ENCODE measurements at regions not wholly inside any gene's neighbourhood (a gene's known extent, or its start where the extent isn't known, plus 50 kb on each side); places are given as distances from the start of the nearest gene placed in this dataset.
"Not testable (repeated sequence)": the region's sequence is repeated elsewhere in the genome, so short reads cannot be mapped to it uniquely, and the experiment has no call there.

GRCh38 chr5:131005963-131006684 is 158.9 kb downstream of the HINT1 start:
- no peak for DNase-seq (ENCODE audit: low read depth)

DNA sequence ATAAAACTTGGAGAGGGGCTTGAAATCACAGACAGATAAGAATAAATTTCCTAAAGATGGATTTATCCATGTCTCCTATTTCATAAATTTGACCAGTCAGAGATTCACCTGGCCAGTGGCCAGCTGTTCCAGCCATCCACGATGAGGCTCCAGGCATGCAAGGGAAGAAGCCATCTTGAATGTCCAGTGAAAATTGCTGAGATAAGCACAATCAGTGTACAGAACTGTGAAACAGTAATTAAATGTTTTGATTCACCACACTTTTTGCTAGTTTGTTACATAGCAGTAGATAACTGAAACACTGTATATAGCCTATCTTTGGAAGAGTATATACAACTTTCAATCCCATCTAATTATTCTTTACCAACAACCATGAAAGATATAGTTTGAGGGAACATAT is 163.5 kb downstream of the HINT1 start:
- no peak for DNase-seq (ENCODE audit: low read depth)

DNA sequence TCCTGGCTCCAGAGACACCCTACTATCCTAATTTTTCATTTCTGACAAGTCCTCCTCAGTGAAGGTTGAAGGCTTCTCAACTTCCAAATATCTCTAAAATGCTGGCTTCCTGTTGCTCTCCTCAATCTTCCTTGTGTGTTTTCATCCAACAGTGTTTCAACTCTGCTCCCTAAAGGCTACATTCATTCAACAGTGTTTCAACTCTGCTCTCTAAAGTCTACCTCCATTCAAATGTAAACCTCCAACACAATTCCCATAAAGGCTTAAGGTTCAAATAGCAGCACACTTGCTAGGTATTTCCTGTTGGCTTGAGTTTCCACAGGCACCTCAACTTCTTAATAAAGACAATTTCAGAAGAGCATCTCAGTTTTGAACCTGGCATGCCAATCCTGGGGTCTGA is 164.8 kb downstream of the HINT1 start:
- no peak for DNase-seq (ENCODE audit: low read depth)

DNA sequence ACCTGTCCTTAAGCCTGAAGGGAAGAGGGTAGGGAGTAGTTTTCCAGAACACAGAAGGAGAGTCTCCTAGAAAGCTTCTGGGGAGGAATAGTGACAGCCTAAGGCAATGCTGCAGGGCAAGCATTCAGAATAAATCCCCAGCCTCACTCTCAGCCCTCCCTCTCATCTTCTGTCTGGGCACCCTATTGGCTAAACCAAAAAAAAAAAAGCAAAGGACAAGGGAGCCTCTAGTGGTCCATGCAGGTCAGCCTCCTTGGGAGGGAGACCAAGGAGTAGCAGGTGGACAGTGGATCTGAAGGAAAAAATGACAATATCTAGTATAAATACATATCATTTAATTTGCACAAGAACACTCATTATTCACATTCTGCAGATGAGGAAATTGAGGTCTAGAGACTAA is 168.3 kb downstream of the HINT1 start:
- DNase-seq (ENCODE audit: low read depth), result not testable (repeated sequence)

- DNase-seq (ENCODE audit: low read depth), result no peak
Measured at GRCh38 chr5:130995851-130996250, 169.2 kb downstream of the HINT1 start.

- DNase-seq (ENCODE audit: low read depth), result no peak
Measured at GRCh38 chr5:130995254-130995515, 169.9 kb downstream of the HINT1 start.

GRCh38 chr5:130994496-130995253 is 170.4 kb downstream of the HINT1 start:
- DNase-seq (ENCODE audit: low read depth), result no peak

DNA sequence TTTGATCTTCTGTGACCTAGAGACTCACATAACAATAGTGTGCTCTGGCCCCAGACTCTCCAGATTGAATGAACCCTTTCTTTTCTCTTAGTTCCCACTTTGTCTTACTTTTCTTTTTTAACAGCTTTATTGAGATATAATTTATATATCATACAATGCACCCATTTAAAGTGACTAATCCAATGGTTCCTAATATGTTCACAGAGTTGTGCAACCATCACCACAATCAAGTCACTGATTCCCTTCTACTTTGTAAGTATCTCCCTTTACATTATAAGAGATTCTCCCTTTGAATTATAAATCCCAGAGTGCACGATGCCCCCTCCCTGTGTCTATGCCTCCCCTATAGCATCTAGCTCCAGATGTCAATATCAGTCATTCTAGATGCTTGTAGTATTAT is 172.4 kb downstream of the HINT1 start:
- no peak for DNase-seq (ENCODE audit: low read depth)

GRCh38 chr5:130992095-130992494 is 173.0 kb downstream of the HINT1 start:
- no peak for DNase-seq (ENCODE audit: low read depth)

DNA sequence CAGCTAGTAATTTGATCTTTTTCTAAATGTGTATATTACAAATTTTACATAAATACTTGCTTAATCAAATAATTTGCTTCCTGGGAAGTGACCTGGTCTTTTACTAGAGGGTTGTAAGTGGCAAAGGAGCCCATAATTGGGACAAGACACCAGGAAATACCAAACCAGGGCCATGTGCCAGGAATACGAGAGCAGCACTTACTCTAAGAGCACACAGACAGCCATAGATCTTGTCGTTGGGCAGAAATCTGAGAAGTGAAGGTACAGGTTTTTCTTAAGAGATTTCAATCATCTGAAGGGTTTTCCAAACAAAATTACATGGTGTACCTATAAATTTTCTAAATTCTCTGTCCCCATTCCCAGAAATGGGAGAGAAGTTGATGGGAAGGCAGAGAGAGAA is 179.3 kb downstream of the HINT1 start:
- DNase-seq (ENCODE audit: low read depth), result no peak

GRCh38 chr5:130981663-130982062 is 183.4 kb downstream of the HINT1 start:
- DNase-seq (ENCODE audit: low read depth), result no peak

- no peak for DNase-seq (ENCODE audit: low read depth)
Measured at GRCh38 chr5:130978475-130978874, 186.6 kb downstream of the HINT1 start.

GRCh38 chr5:130976493-130976892 is 188.6 kb downstream of the HINT1 start:
- DNase-seq (ENCODE audit: low read depth), result no peak

DNA sequence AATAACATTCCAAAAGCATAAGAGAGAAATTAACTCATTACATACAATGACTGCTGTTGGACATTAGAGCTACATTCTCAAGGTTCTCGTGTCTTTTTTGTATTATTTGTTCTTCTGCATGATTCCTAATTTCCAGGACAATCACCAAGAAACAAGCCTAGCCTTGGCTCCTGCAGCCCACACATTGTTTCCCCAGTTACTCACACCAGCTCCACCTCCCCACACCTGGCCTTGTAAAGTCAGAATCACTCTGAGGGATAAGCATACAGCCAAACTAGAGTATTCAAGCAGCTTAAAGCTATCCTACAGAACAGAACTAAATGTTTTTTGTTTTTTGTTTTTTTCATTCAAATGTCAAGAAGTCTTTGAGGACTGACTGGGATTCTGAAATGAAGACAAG is 189.2 kb downstream of the HINT1 start:
- DNase-seq (ENCODE audit: low read depth), result no peak

DNA sequence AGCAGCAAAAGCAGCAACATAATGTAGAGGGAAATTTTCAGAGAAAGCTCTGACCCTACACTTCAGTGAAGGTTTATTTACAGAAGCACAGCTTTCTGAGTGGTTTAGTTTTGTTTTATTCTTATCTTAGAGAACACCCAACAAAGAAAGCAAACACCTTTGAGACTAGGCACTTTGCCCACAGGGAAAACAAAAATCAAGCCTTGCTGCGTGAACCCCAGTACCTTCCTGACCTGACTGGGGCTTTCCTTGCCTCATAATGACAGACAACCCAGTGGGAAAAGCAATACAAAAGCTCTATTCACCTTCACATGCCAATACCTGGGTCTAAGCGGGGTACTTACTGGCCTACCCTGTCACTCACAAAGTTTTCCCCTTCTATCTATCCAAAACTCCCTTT is 189.8 kb downstream of the HINT1 start:
- DNase-seq (ENCODE audit: low read depth), result no peak

DNA sequence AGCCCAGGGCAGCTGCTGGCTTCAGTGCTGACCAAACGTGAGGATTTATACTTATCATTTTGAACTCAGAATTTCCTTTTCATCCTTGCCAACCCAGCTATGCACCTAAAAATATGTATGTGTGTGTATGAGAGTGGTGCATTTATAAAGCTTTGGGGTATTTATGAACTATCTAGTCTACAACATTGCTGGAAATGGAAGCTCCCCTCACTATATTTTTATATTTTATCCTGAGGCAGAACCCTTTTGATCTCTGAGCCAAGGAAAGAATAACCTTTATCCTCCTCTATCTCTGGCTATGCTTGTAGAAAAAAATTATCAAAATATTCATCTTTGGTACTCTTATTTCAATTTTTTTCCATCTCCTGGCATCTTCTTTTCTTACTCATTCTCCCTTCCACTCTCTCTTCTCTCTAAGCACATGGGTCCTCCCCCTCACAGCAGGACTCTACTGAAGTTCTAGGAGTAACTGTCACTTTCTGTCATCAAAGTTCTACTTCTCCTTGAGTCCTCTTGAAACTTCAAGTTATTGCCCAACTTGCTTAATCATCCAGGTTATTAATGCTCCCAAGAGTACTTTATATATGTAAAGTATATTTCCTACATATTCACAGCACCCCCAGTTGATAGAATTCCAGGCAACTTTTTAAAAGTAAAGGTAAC is 190.9 kb downstream of the HINT1 start:
- DNase-seq (ENCODE audit: low read depth), result no peak

DNA sequence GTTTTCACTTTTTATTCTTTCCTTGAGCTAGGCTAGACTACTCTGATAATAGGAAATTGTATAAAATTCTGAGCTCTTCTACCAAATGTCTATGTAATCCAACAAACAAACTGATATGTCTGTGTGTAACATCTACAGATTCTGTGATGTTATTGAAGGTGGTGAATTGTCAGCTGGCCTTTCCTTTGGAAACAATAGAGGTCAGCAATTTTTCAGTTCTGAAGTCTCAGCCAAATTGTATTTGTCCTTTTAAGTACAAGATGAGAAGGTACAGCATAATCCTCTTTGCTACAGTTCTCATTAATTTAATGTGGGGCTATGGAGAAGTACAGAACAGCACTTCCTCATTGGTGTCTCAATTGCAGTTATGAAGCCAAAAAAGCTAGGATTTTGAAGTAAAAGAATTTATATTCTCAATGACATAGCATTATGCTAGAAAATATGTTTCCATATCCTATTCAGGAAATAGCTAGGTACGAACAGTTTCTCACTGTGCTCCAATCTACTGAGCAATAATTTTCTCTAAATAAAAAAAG is 198.0 kb downstream of the HINT1 start:
- DNase-seq (ENCODE audit: low read depth), result no peak

DNA sequence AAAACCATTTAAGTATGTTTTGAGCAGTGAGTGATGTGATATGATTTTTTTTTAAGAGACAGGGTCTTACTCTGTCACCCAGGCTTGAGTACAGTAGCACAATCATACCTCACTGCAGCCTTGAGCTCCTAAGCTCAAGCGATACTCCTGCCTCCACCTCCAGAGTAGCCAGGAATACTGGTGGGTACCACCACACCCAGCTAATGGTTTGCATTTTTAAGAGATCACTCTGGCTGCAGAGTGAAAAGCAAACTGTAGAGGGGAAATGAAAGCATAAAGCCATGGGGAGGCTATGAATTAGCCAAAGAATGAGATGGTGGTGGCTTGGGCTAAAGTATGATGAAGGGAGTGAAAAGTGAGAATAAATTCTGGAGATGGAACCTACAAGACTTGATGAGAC is 199.1 kb downstream of the HINT1 start:
- DNase-seq (ENCODE audit: low read depth), result no peak

- DNase-seq (ENCODE audit: low read depth), result no peak
Measured at GRCh38 chr5:130965360-130965759, 199.7 kb downstream of the HINT1 start.

- DNase-seq (ENCODE audit: low read depth), result no peak
Measured at GRCh38 chr5:130964231-130965202, 200.5 kb downstream of the HINT1 start.

DNA sequence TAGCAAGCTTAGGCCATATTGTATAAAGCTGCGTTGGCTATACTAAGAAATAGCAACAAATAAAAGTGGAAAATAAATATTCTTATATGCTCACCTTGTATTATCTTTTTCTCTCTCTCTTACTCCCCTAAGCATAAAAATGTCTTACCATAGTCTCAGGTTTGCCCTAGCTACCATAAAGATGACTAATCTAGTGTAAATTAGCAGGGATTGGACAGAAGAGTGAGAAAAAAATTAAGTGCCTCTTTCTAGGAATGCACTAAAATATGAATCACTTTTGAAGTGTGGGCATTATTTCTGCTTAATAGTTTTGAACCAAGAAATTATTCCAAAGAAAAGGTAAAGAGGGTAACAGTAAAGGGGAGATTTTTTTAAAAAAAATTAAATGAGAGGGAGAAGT is 201.3 kb downstream of the HINT1 start:
- no peak for DNase-seq (ENCODE audit: low read depth)

DNA sequence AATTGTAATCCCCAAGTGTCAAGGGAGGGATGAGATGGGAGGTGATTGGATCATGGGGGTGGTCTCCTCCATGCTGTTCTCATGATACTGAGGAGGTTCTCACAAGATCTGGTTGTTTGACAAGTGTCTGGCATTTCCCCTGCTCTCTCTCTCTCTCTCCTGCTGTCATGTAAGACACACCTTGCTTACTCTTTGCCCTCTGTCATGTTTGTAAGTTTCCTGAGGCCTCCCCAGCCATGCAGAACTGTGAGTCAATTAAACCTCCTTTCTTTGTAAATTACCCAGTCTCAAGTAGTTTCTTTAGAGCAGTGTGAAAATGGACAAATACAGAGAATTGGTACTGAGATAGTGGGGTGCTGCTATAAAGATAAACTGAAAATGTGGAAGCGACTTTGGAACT is 207.9 kb downstream of the HINT1 start:
- DNase-seq (ENCODE audit: low read depth), result no peak
